GM06990 (cell line): ENCODE measurements at regions not wholly inside any gene's neighbourhood (a gene's known extent, or its start where the extent isn't known, plus 50 kb on each side); places are given as distances from the start of the nearest gene placed in this dataset.
"Not testable (repeated sequence)": the region's sequence is repeated elsewhere in the genome, so short reads cannot be mapped to it uniquely, and the experiment has no call there.

Experiments
- DNase-seq: peaks from one replicate; pipeline ENCODE4 v3.0.0-alpha.2; 2011; ENCODE audit not compliant: insufficient read length; ENCODE audit errors: extremely low read depth
- H3K27me3 ChIP-seq: replicated peaks from 2 replicates; pipeline ENCODE4 v1.6.0; 2011; ENCODE audit warnings: low read length; ENCODE audit not compliant: control insufficient read depth, insufficient read depth
- H3K36me3 ChIP-seq: 2 replicates; pipeline ENCODE4 v1.5.1; 2011; ENCODE audit warnings: low read length; ENCODE audit not compliant: control insufficient read depth, insufficient read depth
- H3K4me3 ChIP-seq: replicated peaks from 2 replicates; pipeline ENCODE4 v1.5.1; 2011; ENCODE audit warnings: low read depth, mild to moderate bottlenecking, control low read depth, low read length
- TF ChIP-seq, protein P1 (sequence below): IDR thresholded peaks from 2 replicates; pipeline ENCODE4 v1.5.1; 2011; ENCODE audit warnings: low read length, control low read depth, mild to moderate bottlenecking, inconsistent platforms; ENCODE audit not compliant: insufficient read depth, poor library complexity, severe bottlenecking

- TF ChIP-seq, protein P1, sequence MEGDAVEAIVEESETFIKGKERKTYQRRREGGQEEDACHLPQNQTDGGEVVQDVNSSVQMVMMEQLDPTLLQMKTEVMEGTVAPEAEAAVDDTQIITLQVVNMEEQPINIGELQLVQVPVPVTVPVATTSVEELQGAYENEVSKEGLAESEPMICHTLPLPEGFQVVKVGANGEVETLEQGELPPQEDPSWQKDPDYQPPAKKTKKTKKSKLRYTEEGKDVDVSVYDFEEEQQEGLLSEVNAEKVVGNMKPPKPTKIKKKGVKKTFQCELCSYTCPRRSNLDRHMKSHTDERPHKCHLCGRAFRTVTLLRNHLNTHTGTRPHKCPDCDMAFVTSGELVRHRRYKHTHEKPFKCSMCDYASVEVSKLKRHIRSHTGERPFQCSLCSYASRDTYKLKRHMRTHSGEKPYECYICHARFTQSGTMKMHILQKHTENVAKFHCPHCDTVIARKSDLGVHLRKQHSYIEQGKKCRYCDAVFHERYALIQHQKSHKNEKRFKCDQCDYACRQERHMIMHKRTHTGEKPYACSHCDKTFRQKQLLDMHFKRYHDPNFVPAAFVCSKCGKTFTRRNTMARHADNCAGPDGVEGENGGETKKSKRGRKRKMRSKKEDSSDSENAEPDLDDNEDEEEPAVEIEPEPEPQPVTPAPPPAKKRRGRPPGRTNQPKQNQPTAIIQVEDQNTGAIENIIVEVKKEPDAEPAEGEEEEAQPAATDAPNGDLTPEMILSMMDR = no peak
- no peaks in the 10 kb centered on the region for H3K36me3 ChIP-seq
- no peak for DNase-seq
- H3K4me3 ChIP-seq = no peak overlapping the region
- H3K27me3 ChIP-seq = no peaks in the 10 kb centered on the region
These were observed 66.3 kb upstream of the ADAMTS18 start for GRCh38 chr16:77500934-77501664.

DNA sequence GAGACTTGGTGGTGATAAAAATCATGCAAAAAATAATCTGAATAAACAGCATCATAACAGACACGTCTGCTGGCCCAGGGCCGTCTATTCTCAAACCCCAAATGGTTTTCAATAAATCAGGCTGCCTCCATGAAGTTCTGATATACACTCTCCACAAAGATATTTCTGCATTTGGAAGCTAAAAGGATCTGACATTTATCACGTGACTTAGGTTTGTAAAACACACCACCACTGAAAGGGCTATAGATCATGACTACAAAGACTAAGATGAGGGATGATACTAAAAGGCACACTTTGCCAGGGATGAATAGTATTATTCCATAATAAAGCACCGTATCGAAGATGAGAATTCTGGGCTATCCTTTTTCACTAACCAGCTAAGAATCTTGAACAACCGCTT, 67.6 kb upstream of the ADAMTS18 start:
- H3K27me3 ChIP-seq = no peaks in the 10 kb centered on the region
- no peaks in the 10 kb centered on the region for H3K36me3 ChIP-seq
- no peak overlapping the region for H3K4me3 ChIP-seq
- TF ChIP-seq, protein P1 = no peak
- DNase-seq = no peak

GRCh38 chr16:77506492-77506891, 71.7 kb upstream of the ADAMTS18 start:
- not testable (repeated sequence) for H3K36me3 ChIP-seq, DNase-seq, H3K27me3 ChIP-seq, H3K4me3 ChIP-seq

DNA sequence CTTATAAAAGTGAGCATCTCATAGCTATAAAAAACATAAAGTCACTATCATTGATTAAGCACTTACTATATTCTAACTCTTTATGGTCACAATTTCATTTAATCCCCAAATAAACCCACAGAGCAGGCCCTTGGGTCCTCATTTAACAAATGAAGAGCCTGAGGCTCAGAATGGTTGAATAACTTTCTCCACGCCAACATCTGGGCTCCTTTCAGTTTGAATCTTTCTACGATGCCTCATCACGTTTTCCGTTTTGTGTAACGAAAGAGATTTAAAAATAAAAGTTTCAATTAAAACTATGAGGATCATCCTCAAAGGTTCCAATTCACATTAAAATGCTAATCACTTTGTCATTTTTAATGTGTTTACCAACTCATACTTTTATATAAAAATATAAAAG, 74.2 kb upstream of the ADAMTS18 start:
- TF ChIP-seq, protein P1 = no peak
- Histone ChIP-seq H3K4me3 (no peak overlapping the region), H3K27me3 (no peaks in the 10 kb centered on the region), H3K36me3 (no peaks in the 10 kb centered on the region)
- no peak for DNase-seq

GRCh38 chr16:77509796-77510195, 75.0 kb upstream of the ADAMTS18 start:
- no peaks in the 10 kb centered on the region for H3K27me3 ChIP-seq
- H3K4me3 ChIP-seq = no peak overlapping the region
- TF ChIP-seq, protein P1 = no peak
- H3K36me3 ChIP-seq = no peaks in the 10 kb centered on the region
- no peak for DNase-seq

GRCh38 chr16:77511053-77511452, 76.2 kb upstream of the ADAMTS18 start:
- Histone ChIP-seq H3K4me3 (no peak overlapping the region), H3K27me3 (no peaks in the 10 kb centered on the region; the same call in 1 of the 2 replicates), H3K36me3 (no peaks in the 10 kb centered on the region)
- TF ChIP-seq, protein P1 = no peak
- no peak for DNase-seq
